ENCODE measurements at regions not wholly inside any gene's neighbourhood (a gene's known extent, or its start where the extent isn't known, plus 50 kb on each side); places are given as distances from the start of the nearest gene placed in this dataset.

GRCh38 chr4:155524926-155525455, 141.7 kb upstream of the GUCY1A1 start:
- Histone ChIP-seq H3K27me3 (replicated peaks in 1 of 4; ENCODE audit: control extremely low read depth in 1 of 4, control insufficient read depth in 3 of 4, insufficient read depth in 4 of 4, low read length in 3 of 4) (no peaks in the 10 kb centered on the region), H3K9ac (ENCODE audit: low read length) (no peak overlapping the region), H3K27ac (ENCODE audit: low read length in 2 of 2) (no peak overlapping the region), H3K4me1 (ENCODE audit: control insufficient read depth in 2 of 2, insufficient read depth in 2 of 2, low read length in 2 of 2) (no peaks in the 10 kb centered on the region), H2AFZ (ENCODE audit: insufficient read depth, low read depth, low read length, poor library complexity, severe bottlenecking) (no peak overlapping the region), H3K36me3 (replicated peaks in 1 of 2; ENCODE audit: control extremely low read depth in 1 of 2, control insufficient read depth in 1 of 2, extremely low read depth in 1 of 2, insufficient read depth in 2 of 2, low read length in 1 of 2) (no peaks in the 10 kb centered on the region), H3K4me3 (ENCODE audit: control extremely low read depth in 1 of 5, extremely low read depth in 1 of 5, insufficient read depth in 1 of 5, low read depth in 2 of 5, low read length in 4 of 5) (no peak overlapping the region), H3K9me3 (ENCODE audit: control extremely low read depth in 1 of 3, control insufficient read depth in 2 of 3, insufficient read depth in 1 of 3, low read length in 2 of 3) (no peaks in the 10 kb centered on the region), H3K4me2 (replicated peaks; ENCODE audit: low read depth, low read length, poor library complexity, severe bottlenecking) (no peak overlapping the region), H4K20me1 (ENCODE audit: control insufficient read depth, insufficient read depth, low read length, poor library complexity, severe bottlenecking) (no peaks in the 10 kb centered on the region), H3K79me2 (ENCODE audit: control insufficient read depth, insufficient read depth, low read length) (no peaks in the 10 kb centered on the region)
- TF ChIP-seq EZH2 (IDR thresholded peaks at IDR 0.05; ENCODE audit: borderline replicate concordance, insufficient read depth, low read depth, low read length, poor library complexity, severe bottlenecking): no peak
- TF ChIP-seq CTCF (IDR thresholded peaks at IDR 0.05): no peak
- no peaks in the 10 kb centered on the region for H3K27me3 Mint-ChIP-seq
- ChIA-PET CTCF (no interaction called here), POLR2A (no interaction called here)
- WGBS (ENCODE audit: insufficient coverage): 100% methylated on average over 2 of the region's 3 CpGs
- peaks cover 2% of the 10 kb centered on the region for H3K9me3 Mint-ChIP-seq (ENCODE audit: insufficient read depth)
- no peak overlapping the region for H3K27ac Mint-ChIP-seq
- no peak overlapping the region for H3K4me3 Mint-ChIP-seq
- H3K4me1 Mint-ChIP-seq: no peaks in the 10 kb centered on the region
- DNase-seq (no peak), ATAC-seq (ENCODE audit: low read depth) (no peak)
- intact Hi-C loops (cut with micrococcal nuclease): no loop called here

GRCh38 chr4:155523358-155523757, 143.3 kb upstream of the GUCY1A1 start:
- Mint-ChIP-seq H3K27ac (no peak overlapping the region), H3K9me3 (ENCODE audit: insufficient read depth) (peaks cover 2% of the 10 kb centered on the region), H3K4me3 (no peak overlapping the region), H3K4me1 (no peaks in the 10 kb centered on the region), H3K27me3 (no peaks in the 10 kb centered on the region)
- intact Hi-C loops (cut with micrococcal nuclease): no loop called here
- DNase-seq (no peak), ATAC-seq (ENCODE audit: low read depth) (no peak)
- Histone ChIP-seq H3K79me2 (ENCODE audit: control insufficient read depth, insufficient read depth, low read length) (no peaks in the 10 kb centered on the region), H3K4me3 (ENCODE audit: control extremely low read depth in 1 of 5, extremely low read depth in 1 of 5, insufficient read depth in 1 of 5, low read depth in 2 of 5, low read length in 4 of 5) (no peak overlapping the region), H2AFZ (ENCODE audit: insufficient read depth, low read depth, low read length, poor library complexity, severe bottlenecking) (no peak overlapping the region), H3K4me2 (replicated peaks; ENCODE audit: low read depth, low read length, poor library complexity, severe bottlenecking) (no peak overlapping the region), H3K4me1 (ENCODE audit: control insufficient read depth in 2 of 2, insufficient read depth in 2 of 2, low read length in 2 of 2) (no peaks in the 10 kb centered on the region), H3K27me3 (replicated peaks in 1 of 4; ENCODE audit: control extremely low read depth in 1 of 4, control insufficient read depth in 3 of 4, insufficient read depth in 4 of 4, low read length in 3 of 4) (no peaks in the 10 kb centered on the region), H3K36me3 (replicated peaks in 1 of 2; ENCODE audit: control extremely low read depth in 1 of 2, control insufficient read depth in 1 of 2, extremely low read depth in 1 of 2, insufficient read depth in 2 of 2, low read length in 1 of 2) (no peaks in the 10 kb centered on the region), H4K20me1 (ENCODE audit: control insufficient read depth, insufficient read depth, low read length, poor library complexity, severe bottlenecking) (no peaks in the 10 kb centered on the region), H3K9ac (ENCODE audit: low read length) (no peak overlapping the region), H3K27ac (ENCODE audit: low read length in 2 of 2) (no peak overlapping the region), H3K9me3 (ENCODE audit: control extremely low read depth in 1 of 3, control insufficient read depth in 2 of 3, insufficient read depth in 1 of 3, low read length in 2 of 3) (no peaks in the 10 kb centered on the region)
- ChIA-PET CTCF (no interaction called here), POLR2A (no interaction called here)
- TF ChIP-seq EZH2 (IDR thresholded peaks at IDR 0.05; ENCODE audit: borderline replicate concordance, insufficient read depth, low read depth, low read length, poor library complexity, severe bottlenecking): no peak
- no peak for TF ChIP-seq CTCF (IDR thresholded peaks at IDR 0.05)
- 80% methylated on average over 1 of the region's 2 CpGs for WGBS (ENCODE audit: insufficient coverage)
